OCI-LY3 (cell line): ENCODE measurements at regions not wholly inside any gene's neighbourhood (a gene's known extent, or its start where the extent isn't known, plus 50 kb on each side); places are given as distances from the start of the nearest gene placed in this dataset.

Experiments
- H2AFZ ChIP-seq: fragments of 200-600, 300-600 bp; shearing (Covaris generic); 2 replicates; pipeline ENCODE4 v1.6.0; 2014; ENCODE audit warnings: antibody characterized with exemption, low read depth, low read length
- H3K27ac ChIP-seq: fragments of 200-600, 300-600 bp; sonication (generic); 2 replicates; pipeline ENCODE4 v1.5.1; 2014; ENCODE audit warnings: mild to moderate bottlenecking, low read length, moderate library complexity, mixed read lengths
- H3K27me3 ChIP-seq: fragments of 200-600, 300-600 bp; sonication (generic); 2 replicates; pipeline ENCODE4 v1.6.1; 2014; ENCODE audit warnings: low read depth, low read length, mixed read lengths
- H3K36me3 ChIP-seq: fragments of 200-600, 300-600 bp; sonication (generic); replicated peaks from 2 replicates; pipeline ENCODE3; 2014; ENCODE audit warnings: low read depth, low read length, mixed read lengths
- H3K4me1 ChIP-seq: fragments of 300-600, 200-600 bp; sonication (generic); 2 replicates; pipeline ENCODE4 v1.6.1; 2014; ENCODE audit warnings: low read length, mixed read lengths
- H3K4me2 ChIP-seq: fragments of 200-600, 300-600 bp; sonication (generic); 2 replicates; pipeline ENCODE4 v1.6.1; 2014; ENCODE audit warnings: low read length, mixed read lengths
- H3K4me3 ChIP-seq: fragments of 300-600, 200-600 bp; sonication (generic); 2 replicates; pipeline ENCODE4 v1.5.1; 2014; ENCODE audit warnings: antibody characterized with exemption, mild to moderate bottlenecking, low read length, moderate library complexity
- H3K79me2 ChIP-seq: fragments of 300-600, 200-600 bp; shearing (Covaris generic); 2 replicates; pipeline ENCODE4 v1.6.1; 2014; ENCODE audit warnings: mild to moderate bottlenecking, low read length, mixed read lengths
- H3K9ac ChIP-seq: fragments of 300-600, 200-600 bp; shearing (Covaris generic); 2 replicates; pipeline ENCODE4 v1.6.0; 2014; ENCODE audit warnings: mild to moderate bottlenecking, low read length, moderate library complexity
- H3K9me3 ChIP-seq: fragments of 200-600, 300-600 bp; shearing (Covaris generic); 2 replicates; pipeline ENCODE4 v1.6.1; 2014; ENCODE audit warnings: low read length, mixed read lengths; ENCODE audit not compliant: insufficient read depth
- H4K20me1 ChIP-seq: fragments of 200-600, 300-600 bp; sonication (generic); 2 replicates; pipeline ENCODE4 v1.6.1; 2016; ENCODE audit warnings: low read length, mixed read lengths; ENCODE audit not compliant: insufficient read depth
- EZH2phosphoT487 ChIP-seq: fragments of 200-600 bp; shearing (Covaris generic); IDR thresholded peaks from 2 replicates; pipeline ENCODE4 v1.6.1; 2018; ENCODE audit warnings: antibody characterized with exemption, mixed run types, low read depth
- TF ChIP-seq, protein P1 (sequence below): fragments of 200-600, 300-600 bp; sonication (generic); IDR thresholded peaks from 2 replicates; pipeline ENCODE4 v1.5.1; 2014; ENCODE audit warnings: antibody characterized with exemption, low read length, low read depth

DNA sequence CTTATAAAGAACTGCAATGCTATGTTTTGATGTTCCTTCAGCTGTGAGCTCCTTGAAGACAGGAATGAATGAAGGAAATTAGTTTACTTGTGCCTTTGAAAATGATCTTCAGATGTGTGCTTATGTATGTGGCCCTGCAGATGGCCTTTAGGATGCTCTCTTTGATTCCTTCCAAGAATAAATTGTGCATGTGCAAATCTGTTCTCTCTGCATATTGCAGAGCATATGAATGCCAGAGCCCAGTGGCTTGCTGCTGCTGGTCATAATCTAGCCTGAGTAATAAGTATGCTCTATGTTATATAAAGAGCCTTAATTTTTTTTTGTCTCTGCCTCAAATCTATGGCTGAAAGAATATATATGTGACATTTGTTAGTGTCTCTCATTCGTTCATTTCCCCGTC lies 341.9 kb upstream of the NOVA1 start:
- no peak overlapping the region for H2AFZ ChIP-seq
- no peak for TF ChIP-seq EZH2phosphoT487
- TF ChIP-seq, protein P1, sequence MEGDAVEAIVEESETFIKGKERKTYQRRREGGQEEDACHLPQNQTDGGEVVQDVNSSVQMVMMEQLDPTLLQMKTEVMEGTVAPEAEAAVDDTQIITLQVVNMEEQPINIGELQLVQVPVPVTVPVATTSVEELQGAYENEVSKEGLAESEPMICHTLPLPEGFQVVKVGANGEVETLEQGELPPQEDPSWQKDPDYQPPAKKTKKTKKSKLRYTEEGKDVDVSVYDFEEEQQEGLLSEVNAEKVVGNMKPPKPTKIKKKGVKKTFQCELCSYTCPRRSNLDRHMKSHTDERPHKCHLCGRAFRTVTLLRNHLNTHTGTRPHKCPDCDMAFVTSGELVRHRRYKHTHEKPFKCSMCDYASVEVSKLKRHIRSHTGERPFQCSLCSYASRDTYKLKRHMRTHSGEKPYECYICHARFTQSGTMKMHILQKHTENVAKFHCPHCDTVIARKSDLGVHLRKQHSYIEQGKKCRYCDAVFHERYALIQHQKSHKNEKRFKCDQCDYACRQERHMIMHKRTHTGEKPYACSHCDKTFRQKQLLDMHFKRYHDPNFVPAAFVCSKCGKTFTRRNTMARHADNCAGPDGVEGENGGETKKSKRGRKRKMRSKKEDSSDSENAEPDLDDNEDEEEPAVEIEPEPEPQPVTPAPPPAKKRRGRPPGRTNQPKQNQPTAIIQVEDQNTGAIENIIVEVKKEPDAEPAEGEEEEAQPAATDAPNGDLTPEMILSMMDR = no peak
- H3K79me2 ChIP-seq = no peaks in the 10 kb centered on the region
- H3K36me3 ChIP-seq = no peaks in the 10 kb centered on the region
- H3K4me2 ChIP-seq = no peak overlapping the region
- H3K4me3 ChIP-seq = no peak overlapping the region
- H3K27ac ChIP-seq = no peak overlapping the region
- H3K9me3 ChIP-seq = no peaks in the 10 kb centered on the region
- H3K4me1 ChIP-seq = no peaks in the 10 kb centered on the region
- H3K9ac ChIP-seq = no peak overlapping the region
- H4K20me1 ChIP-seq = no peaks in the 10 kb centered on the region
- no peaks in the 10 kb centered on the region for H3K27me3 ChIP-seq

DNA sequence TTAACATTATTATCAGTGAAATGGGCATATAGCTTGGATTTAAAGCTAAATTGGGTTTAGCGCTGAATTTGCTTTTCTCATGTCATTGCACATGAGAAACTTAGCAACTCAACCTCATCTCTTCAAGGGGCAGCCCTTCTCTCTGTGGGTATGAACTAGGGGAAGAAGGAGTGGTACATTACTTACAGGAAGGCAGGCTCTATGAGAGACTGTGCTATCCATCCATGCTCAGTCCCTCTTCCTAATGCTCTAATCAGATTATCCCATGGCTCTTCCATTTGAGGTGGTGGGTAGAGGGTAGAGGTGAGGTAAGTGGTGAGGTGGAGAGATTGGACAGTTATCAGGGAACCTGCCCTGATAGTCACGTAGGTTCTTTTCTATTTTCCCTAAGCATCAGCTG lies 343.7 kb upstream of the NOVA1 start:
- Histone ChIP-seq H3K4me1 (no peaks in the 10 kb centered on the region), H3K79me2 (no peaks in the 10 kb centered on the region), H4K20me1 (no peaks in the 10 kb centered on the region), H3K4me3 (no peak overlapping the region), H3K27me3 (no peaks in the 10 kb centered on the region), H3K9me3 (no peaks in the 10 kb centered on the region), H3K4me2 (no peak overlapping the region), H3K9ac (no peak overlapping the region), H3K27ac (no peak overlapping the region), H2AFZ (no peak overlapping the region), H3K36me3 (no peaks in the 10 kb centered on the region)
- TF ChIP-seq EZH2phosphoT487 = no peak
- TF ChIP-seq, protein P1 = no peak

DNA sequence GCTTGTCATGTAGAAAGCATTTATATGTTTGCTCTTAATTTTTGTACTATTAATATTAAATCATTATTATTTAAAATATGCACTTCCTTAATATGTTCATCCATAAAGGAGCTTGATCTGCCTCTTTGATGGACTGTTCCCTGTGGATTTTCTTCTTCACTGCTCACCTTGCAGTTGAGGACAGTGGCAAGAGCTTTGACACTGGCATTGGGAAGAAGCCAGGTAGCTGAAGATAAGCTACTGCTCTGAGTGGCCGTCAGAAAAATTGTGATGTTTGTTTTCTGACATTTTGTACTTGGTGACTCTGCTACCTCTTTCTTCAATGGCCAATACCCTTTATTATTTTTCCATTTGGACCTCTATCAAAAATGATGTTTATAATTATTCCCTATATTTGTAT lies 349.4 kb upstream of the NOVA1 start:
- no peaks in the 10 kb centered on the region for H3K9me3 ChIP-seq
- H3K4me2 ChIP-seq = no peak overlapping the region
- H3K27me3 ChIP-seq = no peaks in the 10 kb centered on the region
- no peaks in the 10 kb centered on the region for H3K36me3 ChIP-seq
- H4K20me1 ChIP-seq = no peaks in the 10 kb centered on the region
- H3K27ac ChIP-seq = no peak overlapping the region
- no peaks in the 10 kb centered on the region for H3K79me2 ChIP-seq
- H3K4me3 ChIP-seq = no peak overlapping the region
- H3K4me1 ChIP-seq = no peaks in the 10 kb centered on the region
- no peak overlapping the region for H3K9ac ChIP-seq
- H2AFZ ChIP-seq = no peak overlapping the region
- TF ChIP-seq EZH2phosphoT487 = no peak
- TF ChIP-seq, protein P1 = no peak

DNA sequence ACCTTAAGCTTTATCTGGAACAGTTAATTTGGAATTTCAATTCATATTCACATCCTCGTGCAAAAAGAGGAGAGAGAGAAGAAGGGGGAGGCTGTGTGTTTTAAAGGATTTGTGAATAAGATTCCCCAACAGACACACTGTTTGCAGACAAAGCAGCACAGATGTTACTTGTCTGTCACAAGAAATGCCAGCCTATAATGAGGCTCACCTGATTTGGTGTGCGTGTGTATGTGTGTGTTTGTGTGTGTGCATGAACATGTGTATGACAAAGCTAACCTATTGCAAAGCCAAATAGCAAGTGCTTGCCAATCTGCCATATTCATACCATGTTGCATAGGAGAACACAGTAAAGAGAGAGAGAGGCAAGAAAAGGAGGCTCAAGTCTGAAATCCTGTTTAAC lies 361.6 kb upstream of the NOVA1 start:
- Histone ChIP-seq H2AFZ (no peak overlapping the region), H3K9me3 (no peaks in the 10 kb centered on the region), H3K27me3 (no peaks in the 10 kb centered on the region), H3K79me2 (no peaks in the 10 kb centered on the region), H3K4me3 (no peak overlapping the region), H3K36me3 (no peaks in the 10 kb centered on the region), H4K20me1 (no peaks in the 10 kb centered on the region), H3K4me2 (no peak overlapping the region), H3K27ac (no peak overlapping the region), H3K4me1 (no peaks in the 10 kb centered on the region), H3K9ac (no peak overlapping the region)
- TF ChIP-seq EZH2phosphoT487 = no peak
- TF ChIP-seq, protein P1 = no peak
